ENCODE measurements at regions not wholly inside any gene's neighbourhood (a gene's known extent, or its start where the extent isn't known, plus 50 kb on each side); places are given as distances from the start of the nearest gene placed in this dataset.

- no peak overlapping the region for H4K5ac ChIP-seq (ENCODE audit: insufficient read length, low read depth, low read length)
- H4K91ac ChIP-seq (replicated peaks; ENCODE audit: insufficient read length, low read length): no peak overlapping the region
- no peak overlapping the region for H3K56ac ChIP-seq (replicated peaks; ENCODE audit: insufficient read length, low read depth, low read length)
- no peak overlapping the region for H3K14ac ChIP-seq (ENCODE audit: insufficient read length)
- FAIRE-seq: no peak
- no peak overlapping the region for H2BK5ac ChIP-seq (ENCODE audit: low read depth, low read length)
- no peak overlapping the region for H3K27ac ChIP-seq (ENCODE audit: low read depth, low read length)
- no peaks in the 10 kb centered on the region for H3K36me3 ChIP-seq (ENCODE audit: control insufficient read depth in 2 of 4, insufficient read depth in 4 of 4, low read length in 3 of 4)
- H4K8ac ChIP-seq (ENCODE audit: extremely low read depth, insufficient read depth, low read length): no peak overlapping the region
- no peak overlapping the region for H2AK5ac ChIP-seq (ENCODE audit: low read depth, low read length)
- H3K27me3 ChIP-seq (replicated peaks in 1 of 4; ENCODE audit: control insufficient read depth in 3 of 4, extremely low read depth in 1 of 4, insufficient read depth in 3 of 4, low read length in 3 of 4): no peaks in the 10 kb centered on the region
- H3K79me1 ChIP-seq (ENCODE audit: low read depth, low read length): no peaks in the 10 kb centered on the region
- ChIA-PET CTCF (ENCODE audit: partially characterized antibody) (interaction anchor here (0.7 to 1.2 kb wide), 3 partner anchors 15 to 172 kb away, joined by 3 to 4 read pairs (median 3); no protein-coding TSS in a partner anchor), POLR2A (ENCODE audit: partially characterized antibody) (no interaction called here)
- no peak overlapping the region for H3K9ac ChIP-seq (replicated peaks in 1 of 4; ENCODE audit: extremely low read depth in 1 of 4, low read depth in 3 of 4, low read length in 3 of 4)
- H2AFZ ChIP-seq (ENCODE audit: low read length): peak overlapping the region; percentile 21; the same call in 1 of the 2 replicates
- H3K9me3 ChIP-seq (ENCODE audit: insufficient read depth in 2 of 2, low read depth in 1 of 2, low read length in 1 of 2): no peaks in the 10 kb centered on the region
- H3K4me1 ChIP-seq (replicated peaks in 1 of 4; ENCODE audit: control insufficient read depth in 3 of 4, insufficient read depth in 4 of 4, low read length in 3 of 4): no peaks in the 10 kb centered on the region
- H2BK20ac ChIP-seq (ENCODE audit: low read length): no peak overlapping the region
- H3K18ac ChIP-seq (ENCODE audit: extremely low read depth, low read length): no peak overlapping the region
- no peak overlapping the region for H2BK12ac ChIP-seq (ENCODE audit: low read depth, low read length)
- no peaks in the 10 kb centered on the region for H4K20me1 ChIP-seq (replicated peaks in 1 of 2; ENCODE audit: control insufficient read depth in 1 of 2, insufficient read depth in 2 of 2, low read length in 2 of 2)
- DNase-seq (ENCODE audit: low read depth in 1 of 2, low spot score in 2 of 2): no peak
- H3K4ac ChIP-seq (replicated peaks; ENCODE audit: insufficient read length, low read depth, low read length): no peak overlapping the region
- H2BK15ac ChIP-seq (ENCODE audit: low read length): no peak overlapping the region
- H2BK120ac ChIP-seq (replicated peaks; ENCODE audit: low read depth, low read length): no peak overlapping the region
- H3K4me2 ChIP-seq (ENCODE audit: insufficient read depth in 1 of 2, low read depth in 2 of 2, low read length in 2 of 2): no peak overlapping the region
- H3K23me2 ChIP-seq (ENCODE audit: low read depth, low read length): no peaks in the 10 kb centered on the region; the same call in 1 of the 2 replicates
- H3K79me2 ChIP-seq (ENCODE audit: control insufficient read depth in 1 of 2, insufficient read depth in 2 of 2, low read length in 2 of 2): no peaks in the 10 kb centered on the region
- H3K4me3 ChIP-seq (ENCODE audit: extremely low read depth in 1 of 4, insufficient read depth in 2 of 4, low read depth in 3 of 4, low read length in 4 of 4): no peak overlapping the region
- 94% methylated on average over 2 of the region's 2 CpGs; no CpG with 5 or more reads in 1 of the 2 experiments for WGBS, 2 experiments (ENCODE audit: extremely low coverage in 1 of 2, insufficient coverage in 1 of 2, insufficient read length in 1 of 2, insufficient replicate concordance in 2 of 2, low coverage in 1 of 2, low lambda C conversion rate in 2 of 2, missing lambda C conversion rate in 1 of 2)
- no peak overlapping the region for H3K23ac ChIP-seq (ENCODE audit: insufficient read length)
- TF ChIP-seq EZH2 (IDR thresholded peaks at IDR 0.05; ENCODE audit: low read depth, low read length, severe bottlenecking) (no peak), SIN3A (conservative IDR thresholded peaks at IDR 0.05 in 1 of 2, IDR thresholded peaks at IDR 0.05 in 1 of 2; ENCODE audit: low read depth in 1 of 2, low read length in 2 of 2) (no peak), NANOG (IDR thresholded peaks at IDR 0.05; ENCODE audit: insufficient read depth, low read depth, low read length, poor library complexity, severe bottlenecking) (no peak), YY1 (IDR thresholded peaks at IDR 0.05; ENCODE audit: low read depth, low read length) (no peak), JUN (IDR thresholded peaks at IDR 0.05; ENCODE audit: low read depth, low read length) (no peak), TBP (IDR thresholded peaks at IDR 0.05; ENCODE audit: low read depth, low read length) (no peak), MAX (IDR thresholded peaks at IDR 0.05) (no peak), POU5F1 (IDR thresholded peaks at IDR 0.05; ENCODE audit: low read depth, low read length) (no peak), RXRA (IDR thresholded peaks at IDR 0.05; ENCODE audit: insufficient read depth, low read depth, low read length) (no peak), SUZ12 (IDR thresholded peaks at IDR 0.05; ENCODE audit: low read length) (no peak), NRF1 (IDR thresholded peaks at IDR 0.05; ENCODE audit: low read depth, low read length) (no peak), CHD1 (IDR thresholded peaks at IDR 0.05; ENCODE audit: low read depth, low read length) (no peak)
These were observed 442.5 kb downstream of the LRATD1 start for GRCh38 chr2:15074751-15075700.
